Embryonic facial prominence (tissue), 1 donor: ENCODE measurements at regions not wholly inside any gene's neighbourhood (a gene's known extent, or its start where the extent isn't known, plus 50 kb on each side); places are given as distances from the start of the nearest gene placed in this dataset.
"Not testable (repeated sequence)": the region's sequence is repeated elsewhere in the genome, so short reads cannot be mapped to it uniquely, and the experiment has no call there.

ENCODE experiments used
- DNase-seq: peaks from one replicate; pipeline ENCODE4 v3.0.0-alpha.2; 2016; ENCODE audit errors: extremely low spot score

- DNase-seq: no peak
These were observed 138.3 kb downstream of the FOXL1 start for GRCh38 chr16:86716649-86717048.

- no peak for DNase-seq
These were observed 139.8 kb downstream of the FOXL1 start for GRCh38 chr16:86718118-86718517.

- no peak for DNase-seq
These were observed 144.6 kb downstream of the FOXL1 start for GRCh38 chr16:86722970-86723369.

- DNase-seq: no peak
These were observed 145.3 kb downstream of the FOXL1 start for GRCh38 chr16:86723689-86724088.

GRCh38 chr16:86725401-86725800 lies 147.1 kb downstream of the FOXL1 start:
- no peak for DNase-seq

- no peak for DNase-seq
These were observed 148.0 kb downstream of the FOXL1 start for GRCh38 chr16:86726340-86726739.

GRCh38 chr16:86727131-86727530 lies 148.8 kb downstream of the FOXL1 start:
- DNase-seq: no peak

- DNase-seq: no peak
These were observed 149.3 kb downstream of the FOXL1 start for GRCh38 chr16:86727632-86728031.

GRCh38 chr16:86729686-86730085 lies 151.3 kb downstream of the FOXL1 start:
- no peak for DNase-seq

- no peak for DNase-seq
These were observed 151.7 kb downstream of the FOXL1 start for GRCh38 chr16:86730086-86730485.

- no peak for DNase-seq
These were observed 152.2 kb downstream of the FOXL1 start for GRCh38 chr16:86730597-86730996.

- DNase-seq: no peak
These were observed 154.4 kb downstream of the FOXL1 start for GRCh38 chr16:86732621-86733295.

- no peak for DNase-seq
These were observed 155.4 kb downstream of the FOXL1 start for GRCh38 chr16:86733546-86734254.

GRCh38 chr16:86734543-86735460 lies 156.5 kb downstream of the FOXL1 start:
- DNase-seq: no peak

- DNase-seq: no peak
These were observed 157.4 kb downstream of the FOXL1 start for GRCh38 chr16:86735727-86736126.

- DNase-seq: no peak
These were observed 158.2 kb downstream of the FOXL1 start for GRCh38 chr16:86736502-86736901.

- DNase-seq: no peak
These were observed 158.7 kb downstream of the FOXL1 start for GRCh38 chr16:86737083-86737482.

GRCh38 chr16:86738322-86738721 lies 160.0 kb downstream of the FOXL1 start:
- not testable (repeated sequence) for DNase-seq

GRCh38 chr16:86739178-86739577 lies 160.8 kb downstream of the FOXL1 start:
- no peak for DNase-seq

- DNase-seq: no peak
These were observed 161.5 kb downstream of the FOXL1 start for GRCh38 chr16:86739808-86740207.

GRCh38 chr16:86740298-86740697 lies 161.9 kb downstream of the FOXL1 start:
- no peak for DNase-seq
